Ascending aorta (tissue), 2 donors: ENCODE measurements at regions not wholly inside any gene's neighbourhood (a gene's known extent, or its start where the extent isn't known, plus 50 kb on each side); places are given as distances from the start of the nearest gene placed in this dataset.

Experiments
- DNase-seq, 2 donors: peaks; one replicate each; pipeline ENCODE4 v3.0.0-alpha.2; 2019; ENCODE audit warnings: low spot score in 2 of 2
- H3K27ac ChIP-seq, 2 donors: fragments of 200-600 bp; sonication (generic); one replicate each; pipeline ENCODE4 v1.5.1; 2016 to 2017; ENCODE audit warnings: mild to moderate bottlenecking in 1 of 2
- H3K27me3 ChIP-seq: fragments of 200-600 bp; sonication (generic); one replicate; pipeline ENCODE4 v1.5.1; 2017
- H3K36me3 ChIP-seq, 2 donors: fragments of 200-600 bp; sonication (generic); one replicate each; pipeline ENCODE4 v1.5.1; 2016
- H3K4me1 ChIP-seq, 2 donors: fragments of 200-600 bp; sonication (generic); one replicate each; pipeline ENCODE4 v1.5.1; 2016 to 2017; ENCODE audit warnings: mild to moderate bottlenecking in 1 of 2
- H3K4me3 ChIP-seq, 2 donors: fragments of 200-600 bp; sonication (generic); one replicate each; pipeline ENCODE4 v1.5.1; 2016 to 2017; ENCODE audit warnings: mild to moderate bottlenecking in 1 of 2
- H3K9me3 ChIP-seq, 2 donors: fragments of 200-600 bp; sonication (generic); one replicate each; pipeline ENCODE4 v1.5.1; 2016
- CTCF ChIP-seq, 3 experiments: fragments of 200-600 bp in 2 of 3; fragments of 450-650 bp in 1 of 3; sonication (generic) in 2 of 3; IDR thresholded peaks; one replicate each; pipeline ENCODE4 v1.5.1; 2016 to 2019; ENCODE audit warnings: antibody characterized with exemption in 3 of 3, mild to moderate bottlenecking in 1 of 3, moderate library complexity in 1 of 3
- intact Hi-C: fragments of 100-400 bp; cut with DNase I; formaldehyde crosslinking; loops from one replicate; pipeline ENCODE4 v1.15.1; 2023

GRCh38 chr13:34230271-34230670 lies 412.3 kb downstream of the RFC3 start:
- TF ChIP-seq CTCF (IDR thresholded peaks at IDR 0.05) = no peak
- no peak overlapping the region for H3K4me3 ChIP-seq
- no peak for DNase-seq
- intact Hi-C loops = no loop called here
- no peaks in the 10 kb centered on the region for H3K27me3 ChIP-seq
- peaks cover 0 to 6% of the 10 kb centered on the region in 2 donors for H3K9me3 ChIP-seq
- no peaks in the 10 kb centered on the region for H3K36me3 ChIP-seq
- H3K4me1 ChIP-seq = no peaks in the 10 kb centered on the region
- H3K27ac ChIP-seq = no peak overlapping the region

GRCh38 chr13:34241332-34241731 lies 423.4 kb downstream of the RFC3 start:
- TF ChIP-seq CTCF (IDR thresholded peaks at IDR 0.05) = no peak
- H3K4me3 ChIP-seq = no peak overlapping the region
- H3K9me3 ChIP-seq = peaks cover 0 to 17% of the 10 kb centered on the region in 2 donors
- no peaks in the 10 kb centered on the region for H3K4me1 ChIP-seq
- no peak overlapping the region for H3K27ac ChIP-seq
- no peak for DNase-seq
- no peaks in the 10 kb centered on the region for H3K36me3 ChIP-seq
- H3K27me3 ChIP-seq = no peaks in the 10 kb centered on the region
- intact Hi-C loops = loop anchor here (10.0 kb wide), 1 partner anchor 137 kb away; no protein-coding TSS in a partner anchor

- Histone ChIP-seq H3K27ac (no peak overlapping the region), H3K36me3 (no peaks in the 10 kb centered on the region), H3K9me3 (peaks cover 0 to 4% of the 10 kb centered on the region in 2 donors), H3K4me3 (no peak overlapping the region), H3K4me1 (no peaks in the 10 kb centered on the region), H3K27me3 (no peaks in the 10 kb centered on the region)
- intact Hi-C loops = loop anchor here (10.0 kb wide), 1 partner anchor 139 kb away; no protein-coding TSS in a partner anchor
- no peak for DNase-seq
- TF ChIP-seq CTCF (IDR thresholded peaks at IDR 0.05) = no peak
Measured at GRCh38 chr13:34243403-34243802, 425.5 kb downstream of the RFC3 start.

GRCh38 chr13:34246511-34246910 lies 428.6 kb downstream of the RFC3 start:
- intact Hi-C loops = loop anchor here (10.0 kb wide), 1 partner anchor 142 kb away; no protein-coding TSS in a partner anchor
- TF ChIP-seq CTCF (IDR thresholded peaks at IDR 0.05) = no peak

GRCh38 chr13:34247596-34247995 lies 429.6 kb downstream of the RFC3 start:
- Histone ChIP-seq H3K36me3 (no peaks in the 10 kb centered on the region), H3K9me3 (no peaks in the 10 kb centered on the region), H3K4me1 (no peaks in the 10 kb centered on the region), H3K27ac (no peak overlapping the region), H3K27me3 (no peaks in the 10 kb centered on the region), H3K4me3 (no peak overlapping the region)
- no peak for DNase-seq
- intact Hi-C loops = loop anchor here (10.0 kb wide), 1 partner anchor 143 kb away; no protein-coding TSS in a partner anchor
- no peak for TF ChIP-seq CTCF (IDR thresholded peaks at IDR 0.05)

More at GRCh38 chr13:34246511-34246910, 428.6 kb downstream of the RFC3 start:
- no peak for DNase-seq
- H3K9me3 ChIP-seq = no peaks in the 10 kb centered on the region
- no peaks in the 10 kb centered on the region for H3K27me3 ChIP-seq
- no peak overlapping the region for H3K4me3 ChIP-seq
- no peaks in the 10 kb centered on the region for H3K36me3 ChIP-seq
- no peak overlapping the region for H3K27ac ChIP-seq
- H3K4me1 ChIP-seq = no peaks in the 10 kb centered on the region
